SH-SY5Y (cell line): ENCODE measurements at regions not wholly inside any gene's neighbourhood (a gene's known extent, or its start where the extent isn't known, plus 50 kb on each side); places are given as distances from the start of the nearest gene placed in this dataset.

Source experiments
- GATA2 ChIP-seq: IDR thresholded peaks from 2 replicates; pipeline ENCODE4 v1.6.1; 2011; ENCODE audit warnings: mild to moderate bottlenecking, low read depth, low read length
- GATA3 ChIP-seq: IDR thresholded peaks from 2 replicates; pipeline ENCODE4 v1.6.1; 2011; ENCODE audit warnings: low read depth, mild to moderate bottlenecking, low read length, moderate library complexity

GRCh38 chr10:78903341-78903940, 165.3 kb upstream of the ZMIZ1 start:
- TF ChIP-seq GATA3: no peak
- TF ChIP-seq GATA2: no peak
